Stimulated activated naive CD4-positive, alpha-beta T cell (primary cell): ENCODE measurements at regions not wholly inside any gene's neighbourhood (a gene's known extent, or its start where the extent isn't known, plus 50 kb on each side); places are given as distances from the start of the nearest gene placed in this dataset.
"Not testable (repeated sequence)": the region's sequence is repeated elsewhere in the genome, so short reads cannot be mapped to it uniquely, and the experiment has no call there.

ENCODE experiments used
- DNase-seq, 6 experiments: peaks; one replicate each; lab custom pipeline; 2025; lab: John Stamatoyannopoulos, UW

DNA sequence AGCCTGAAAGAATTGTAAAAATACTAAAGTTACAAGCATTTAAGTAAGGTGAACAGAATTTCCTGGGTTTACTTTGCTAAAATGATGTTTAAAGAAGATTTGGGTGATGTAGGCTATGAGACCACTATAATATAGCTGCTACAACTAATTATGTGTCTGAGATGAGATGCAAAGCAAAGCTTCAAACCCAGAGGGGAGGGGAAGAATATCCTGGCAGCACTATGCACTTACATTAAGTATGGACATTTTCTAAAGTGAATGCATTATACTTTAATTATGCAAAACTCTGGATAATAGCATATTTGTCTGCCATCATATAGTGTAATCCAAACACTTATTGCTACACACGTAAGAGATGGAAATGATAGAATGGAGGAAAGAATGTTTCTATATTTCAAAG lies 1003.7 kb downstream of the GALC start:
- no peak for DNase-seq

DNA sequence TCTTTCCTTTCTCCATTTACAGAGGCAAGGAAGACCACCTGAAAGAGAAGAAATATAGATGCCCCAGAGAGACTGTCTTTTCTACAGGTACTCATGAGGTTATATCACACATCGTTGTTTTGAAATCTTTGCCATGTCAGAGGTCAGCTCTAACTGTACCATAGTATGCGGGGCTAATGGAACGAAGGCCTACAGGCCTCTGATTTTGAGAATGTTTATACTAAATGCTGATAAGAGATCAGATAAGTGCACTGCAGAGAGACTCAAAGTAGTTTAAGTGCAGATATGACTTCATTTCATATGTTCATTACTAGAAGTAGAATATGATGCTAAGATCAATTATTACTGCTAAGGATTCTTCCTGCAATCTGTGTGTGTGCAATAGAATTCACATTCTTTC lies 1005.0 kb downstream of the GALC start:
- no peak for DNase-seq

DNA sequence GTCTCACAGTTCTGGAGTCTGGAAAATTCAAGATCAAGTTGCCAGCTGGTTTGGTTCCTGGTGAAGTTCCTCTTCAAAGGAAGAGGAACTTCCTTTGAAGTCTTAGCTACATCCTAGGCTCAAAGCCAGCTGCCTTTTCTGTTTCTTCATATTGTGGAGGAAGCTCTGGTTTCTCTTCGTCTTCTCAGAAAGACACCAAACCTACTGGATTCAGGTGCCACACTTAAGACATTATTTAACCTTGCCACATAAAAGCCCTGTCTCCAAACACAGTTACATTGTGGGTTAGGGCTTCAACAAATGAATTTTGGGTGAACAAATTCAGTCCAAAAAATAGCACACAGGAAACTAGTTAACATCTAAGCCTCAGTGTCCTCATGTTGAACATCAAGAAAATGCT lies 1019.8 kb downstream of the GALC start:
- DNase-seq: no peak

DNA sequence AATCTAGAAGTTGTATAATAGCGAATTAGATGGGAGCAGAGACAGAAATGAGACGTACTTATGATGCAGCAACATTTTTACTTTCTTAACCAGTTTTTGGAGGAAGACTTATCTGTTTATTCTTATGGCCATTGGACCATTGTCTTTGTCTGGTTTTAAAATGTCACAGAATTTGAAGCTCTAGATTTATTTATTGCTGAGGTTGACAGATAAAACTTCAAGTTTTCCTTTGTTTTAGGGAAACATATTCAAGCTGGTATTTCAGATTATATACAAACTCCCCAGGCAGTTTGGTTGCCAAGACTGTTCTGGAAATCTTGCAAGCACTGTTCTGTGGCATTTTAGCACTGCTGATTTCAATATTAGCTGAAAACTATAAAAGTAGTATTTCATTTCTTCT lies 1021.7 kb downstream of the GALC start:
- DNase-seq: no peak

DNA sequence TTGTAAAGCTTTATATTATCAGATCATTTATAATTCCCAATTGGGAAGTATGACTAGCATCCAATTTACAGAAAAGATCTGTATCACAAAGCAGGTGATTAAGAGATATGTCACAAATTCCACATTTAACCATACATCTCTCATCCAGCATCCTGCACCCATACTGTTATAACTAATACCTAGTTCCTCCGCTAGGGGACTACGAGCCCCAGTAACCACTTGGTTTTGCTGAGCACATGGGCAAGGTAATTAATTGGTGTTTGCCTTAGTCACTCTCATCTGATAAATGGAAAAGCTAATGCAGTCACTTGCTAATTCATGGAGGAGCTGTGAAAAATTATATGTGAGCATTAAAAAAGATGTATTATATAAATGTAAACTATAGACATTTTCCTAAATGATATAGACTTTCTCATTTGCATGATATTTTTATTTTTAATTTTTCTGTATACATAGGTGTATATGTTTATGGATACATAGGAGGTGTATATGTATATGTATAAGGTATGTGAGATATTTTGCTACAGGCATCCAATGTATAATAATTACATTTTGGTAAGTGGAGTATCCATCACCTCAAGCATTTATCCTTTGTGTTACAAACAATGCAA lies 1031.8 kb downstream of the GALC start:
- DNase-seq: no peak

DNA sequence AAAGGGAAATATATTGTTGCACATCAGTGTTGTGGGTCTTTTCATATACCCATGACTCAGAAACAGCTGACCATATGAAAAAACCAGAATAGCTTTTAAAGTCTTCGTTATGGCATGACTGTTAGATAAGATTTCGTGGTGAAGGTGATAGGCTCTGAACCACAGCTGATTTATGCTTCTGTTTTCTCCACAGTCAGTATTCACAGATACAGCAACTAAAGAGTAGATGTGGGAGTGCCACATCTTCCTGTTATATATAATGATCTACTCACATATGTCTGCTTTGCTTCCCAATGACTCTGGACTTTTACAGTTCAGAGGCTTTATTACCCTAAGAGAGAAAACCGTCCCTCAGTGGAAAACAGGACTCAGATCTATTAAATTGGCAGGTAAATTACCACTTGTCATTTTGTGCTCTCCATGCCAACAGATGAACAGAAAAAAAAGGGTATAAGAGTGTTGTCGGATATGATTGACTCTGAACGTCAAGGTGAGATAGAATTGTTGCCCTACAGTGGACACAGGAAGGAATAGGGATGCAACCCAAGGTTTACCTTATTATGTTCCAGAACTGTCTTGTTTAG lies 1037.1 kb downstream of the GALC start:
- DNase-seq: no peak

DNA sequence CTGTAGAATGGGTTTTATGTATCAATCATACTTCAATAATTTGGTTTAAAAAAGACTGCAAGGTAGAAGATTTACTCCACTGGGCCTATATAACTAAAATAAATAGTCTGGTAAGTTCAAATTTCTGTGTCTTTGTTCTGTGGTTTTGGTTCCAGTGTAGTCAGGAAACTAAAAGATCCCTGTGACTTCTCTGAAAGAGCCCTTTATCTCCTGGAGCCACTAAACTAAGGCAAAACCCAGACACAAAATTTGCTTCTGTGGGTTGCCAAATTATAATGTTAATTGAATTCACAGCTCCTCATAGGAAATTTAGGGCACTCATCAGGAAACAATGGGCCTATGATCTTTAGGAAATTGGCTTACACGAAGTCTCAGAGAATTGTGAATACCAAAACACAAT lies 1038.4 kb downstream of the GALC start:
- DNase-seq: no peak

DNA sequence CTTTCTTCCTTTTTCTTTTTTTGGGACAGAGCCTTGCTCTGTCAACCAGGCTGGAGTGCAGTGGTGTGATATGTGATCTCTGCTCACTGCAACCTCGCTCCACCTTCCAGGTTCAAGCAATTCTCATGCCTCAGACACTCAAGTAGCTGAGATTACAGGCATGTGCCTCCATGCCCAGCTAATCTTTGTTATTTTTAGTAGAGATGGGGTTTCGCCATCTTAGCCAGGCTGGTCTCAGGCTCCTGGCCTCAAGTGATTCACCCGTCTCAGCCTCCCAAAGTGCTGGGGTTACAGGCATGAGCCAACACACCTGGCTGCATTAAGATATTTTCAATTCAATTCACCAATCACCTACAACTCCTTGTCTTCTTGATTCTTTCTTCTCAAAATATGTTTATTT lies 1046.5 kb downstream of the GALC start:
- no peak for DNase-seq

DNA sequence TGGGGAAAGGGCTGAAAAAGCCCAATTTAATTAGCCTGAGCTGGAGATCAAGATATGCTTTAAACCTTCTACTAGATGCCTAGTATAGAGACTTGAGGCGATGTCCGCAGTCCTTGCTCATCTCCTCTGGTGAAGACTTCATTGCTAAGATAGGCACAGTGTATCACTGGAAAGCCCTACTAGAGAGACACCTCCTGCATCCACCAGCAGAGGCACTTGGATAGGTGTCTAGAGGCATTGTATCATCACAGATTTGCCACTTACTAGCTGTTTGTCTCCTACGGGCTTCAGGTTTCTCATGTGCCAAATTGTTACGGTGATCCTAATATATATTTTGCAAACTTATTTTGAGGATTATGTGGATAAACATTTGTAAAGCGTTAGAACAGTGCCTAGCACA lies 1048.5 kb downstream of the GALC start:
- DNase-seq: no peak

DNA sequence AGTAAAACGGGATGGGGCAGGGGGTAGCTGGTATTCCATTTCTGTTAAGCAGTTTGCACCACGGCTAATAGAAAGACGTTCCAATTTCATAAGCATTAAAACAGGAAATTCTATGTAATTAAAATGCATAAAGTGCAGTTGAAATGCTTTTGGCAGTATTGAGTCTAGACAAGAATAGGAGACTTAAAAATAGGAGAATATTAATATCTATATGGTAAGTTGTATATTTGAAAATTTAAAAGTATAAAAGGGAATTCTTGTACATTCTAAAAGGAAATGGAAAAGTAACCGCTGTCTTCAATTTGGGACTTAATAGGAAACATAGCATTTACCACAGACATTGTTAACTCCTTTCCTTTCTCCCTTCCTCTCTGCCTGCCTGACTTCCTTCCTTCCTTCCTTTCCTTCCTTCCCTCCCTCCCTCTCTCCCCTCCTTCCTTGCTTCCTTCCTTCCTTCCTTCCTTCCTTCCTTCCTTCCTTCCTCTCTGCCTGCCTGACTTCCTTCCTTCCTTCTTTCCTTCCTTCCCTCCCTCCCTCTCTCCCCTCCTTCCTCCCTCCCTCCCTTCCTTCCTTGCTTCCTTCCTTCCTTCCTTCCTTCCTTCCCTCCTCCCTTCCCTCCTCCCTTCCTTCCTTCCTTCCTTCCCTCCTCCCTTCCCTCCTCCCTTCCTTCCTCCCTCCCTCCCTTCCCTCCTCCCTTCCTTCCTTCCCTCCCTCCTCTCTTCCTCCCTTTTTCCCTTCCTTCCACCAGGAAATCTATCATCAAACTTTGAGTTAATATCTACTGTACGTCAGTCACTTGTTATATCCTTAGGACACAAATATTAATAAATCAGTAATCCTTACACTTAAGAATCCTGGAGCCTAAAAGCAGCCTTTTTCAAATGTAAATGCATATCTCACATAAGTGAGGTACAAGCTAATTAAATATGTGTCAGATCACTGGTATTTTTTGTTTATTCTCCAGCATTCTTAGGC lies 1049.3 kb downstream of the GALC start:
- DNase-seq: no peak

DNA sequence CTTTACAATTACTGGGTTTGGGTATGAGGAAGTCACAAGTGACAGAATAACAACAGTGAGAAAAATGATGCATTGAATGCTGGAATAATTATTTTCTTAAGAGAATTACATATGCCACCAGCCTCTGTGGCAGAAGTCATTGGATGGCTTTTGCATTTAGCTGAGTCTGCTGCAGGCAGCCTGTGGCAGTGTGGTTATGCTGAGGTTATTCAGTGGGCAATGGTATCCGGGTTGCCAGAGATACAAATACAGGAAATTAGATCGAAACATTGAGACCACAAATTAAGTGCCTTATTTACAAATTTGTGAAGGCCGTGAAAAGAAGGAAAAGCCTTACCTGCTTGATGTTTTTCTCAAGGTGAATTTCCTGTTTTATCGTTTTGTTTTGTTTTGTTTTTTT lies 1050.0 kb downstream of the GALC start:
- no peak for DNase-seq

DNA sequence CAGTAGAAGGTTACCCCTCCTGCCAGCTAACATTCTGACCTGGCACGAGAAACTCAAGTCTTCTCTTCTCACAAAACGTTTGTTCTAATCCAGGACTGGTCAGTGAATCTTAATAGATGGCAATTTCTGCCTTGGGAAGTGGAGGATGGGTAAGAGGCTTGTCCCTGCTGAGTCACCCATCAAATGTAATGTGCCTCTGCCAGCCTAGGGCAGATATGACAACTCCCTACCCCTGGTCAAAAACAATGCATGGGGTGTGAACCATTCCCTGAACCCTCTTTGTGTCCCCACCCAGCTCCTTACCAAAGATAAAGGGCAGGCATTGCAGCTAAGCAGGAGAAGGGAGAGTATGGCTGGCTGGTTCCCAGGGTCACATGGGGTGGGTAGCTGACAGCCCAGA lies 1052.9 kb downstream of the GALC start:
- no peak for DNase-seq

DNA sequence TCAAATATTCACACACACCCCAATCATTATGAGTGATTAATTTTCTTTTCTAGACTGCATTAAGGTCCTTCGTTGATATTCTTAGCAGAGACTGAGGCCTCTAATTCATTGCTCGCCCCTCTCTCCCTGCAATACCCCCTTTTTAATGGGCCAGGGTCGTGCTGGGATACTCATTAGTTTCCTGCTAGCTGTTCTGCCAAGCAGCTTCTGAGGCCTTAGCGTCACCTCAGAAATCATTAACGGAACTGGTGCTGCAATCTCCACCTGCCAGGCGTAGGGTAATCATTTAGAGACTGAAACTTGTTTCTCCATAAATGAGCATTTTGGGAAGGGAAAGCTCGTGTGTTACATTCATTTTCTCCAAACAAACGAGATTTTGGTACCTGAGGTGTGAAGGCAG lies 1054.7 kb downstream of the GALC start:
- DNase-seq: no peak

DNA sequence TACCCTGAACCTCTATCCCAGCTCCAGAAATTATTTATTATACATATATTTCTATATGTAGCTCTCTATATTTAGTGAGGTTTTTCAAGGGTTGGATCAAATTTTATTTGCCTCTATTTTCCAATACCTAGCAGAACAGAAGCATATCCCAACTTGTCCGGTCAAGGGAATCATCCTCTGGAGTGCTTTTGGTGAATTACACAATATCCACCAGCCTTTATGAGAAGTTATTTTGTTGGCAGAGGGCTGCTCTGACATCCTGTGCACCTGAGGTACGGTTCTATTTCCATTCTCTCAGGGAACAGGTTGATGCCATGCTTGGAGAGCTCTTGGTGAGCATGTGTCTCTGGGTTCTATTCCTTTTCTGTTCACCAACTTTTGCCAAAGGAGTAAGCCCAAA lies 1056.4 kb downstream of the GALC start:
- DNase-seq: no peak

DNA sequence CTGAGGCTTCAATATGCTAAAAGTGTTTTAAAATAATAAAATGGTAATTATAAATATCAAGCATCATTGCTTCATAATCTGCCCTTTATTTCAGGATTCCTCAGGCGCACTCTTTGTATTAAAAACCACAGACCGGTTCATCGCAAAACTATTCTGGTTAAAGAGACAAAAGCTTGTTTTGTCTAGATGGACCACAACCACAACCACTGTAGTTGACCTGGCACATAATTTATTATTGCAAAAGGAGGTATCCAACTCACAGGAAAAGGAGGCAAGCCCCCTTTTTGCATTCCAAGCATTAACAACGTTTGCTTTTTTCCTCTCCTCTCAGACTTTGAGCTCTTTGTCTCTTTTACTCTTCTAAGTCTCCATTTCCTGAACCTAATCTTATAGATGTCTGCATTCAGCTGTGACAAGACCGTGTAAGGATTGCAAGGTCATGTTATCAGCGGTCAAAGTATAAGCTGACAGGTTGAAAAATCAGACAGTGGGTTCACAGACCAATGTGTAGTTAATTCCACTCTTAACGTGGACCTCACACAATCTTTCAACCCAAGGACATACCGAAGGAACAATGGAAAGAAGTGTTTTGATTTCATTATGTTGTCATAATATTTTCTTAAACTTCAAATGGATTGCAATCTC lies 1057.6 kb downstream of the GALC start:
- no peak for DNase-seq

DNA sequence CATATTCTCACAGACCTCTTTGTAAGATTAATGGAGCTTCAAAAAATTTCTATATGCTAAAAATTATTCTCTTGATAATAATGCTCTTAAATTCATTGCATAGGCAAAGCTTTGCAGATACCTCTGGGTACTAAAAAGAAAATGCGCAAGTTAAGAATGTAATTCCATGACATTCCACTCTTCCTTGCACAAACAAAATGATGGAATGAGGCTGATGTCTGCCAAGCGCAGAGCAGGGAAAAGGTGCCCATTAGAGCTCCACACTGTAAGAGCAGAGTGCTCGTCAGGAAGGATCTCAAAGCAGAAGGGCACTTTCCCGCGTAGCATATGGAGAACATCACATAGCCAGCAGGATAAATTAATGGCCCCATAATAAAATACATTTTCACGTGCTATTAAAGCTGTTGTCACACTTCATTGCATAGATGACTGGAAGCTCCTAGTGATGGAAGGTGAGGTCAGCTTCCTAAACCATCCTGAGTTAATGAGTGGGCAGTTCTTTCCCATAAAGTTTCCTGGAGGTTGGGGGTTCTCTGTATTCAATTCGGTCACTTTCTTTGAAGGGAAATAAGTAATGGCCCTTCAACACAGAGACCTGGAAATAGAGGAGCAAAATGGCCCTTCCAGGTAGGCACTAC lies 1058.9 kb downstream of the GALC start:
- DNase-seq: no peak

DNA sequence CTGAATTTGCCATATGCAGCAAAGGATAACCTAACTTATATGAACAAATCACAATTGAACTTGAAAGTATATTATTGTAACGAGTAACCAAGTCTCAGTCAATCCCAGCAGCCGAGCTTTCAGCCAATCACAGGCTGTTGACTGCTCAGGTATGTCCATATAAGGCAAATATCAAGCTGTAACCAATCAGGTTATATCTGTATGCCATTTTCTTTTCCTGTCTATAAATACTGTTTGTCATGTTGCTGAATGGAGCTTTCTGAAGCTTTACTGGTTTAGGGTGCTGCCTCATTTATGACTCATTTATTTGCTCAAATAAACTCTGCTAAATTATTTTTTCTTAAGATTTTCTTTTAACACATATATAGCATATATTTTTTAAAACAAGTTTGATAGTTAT lies 1059.5 kb downstream of the GALC start:
- DNase-seq: no peak

DNA sequence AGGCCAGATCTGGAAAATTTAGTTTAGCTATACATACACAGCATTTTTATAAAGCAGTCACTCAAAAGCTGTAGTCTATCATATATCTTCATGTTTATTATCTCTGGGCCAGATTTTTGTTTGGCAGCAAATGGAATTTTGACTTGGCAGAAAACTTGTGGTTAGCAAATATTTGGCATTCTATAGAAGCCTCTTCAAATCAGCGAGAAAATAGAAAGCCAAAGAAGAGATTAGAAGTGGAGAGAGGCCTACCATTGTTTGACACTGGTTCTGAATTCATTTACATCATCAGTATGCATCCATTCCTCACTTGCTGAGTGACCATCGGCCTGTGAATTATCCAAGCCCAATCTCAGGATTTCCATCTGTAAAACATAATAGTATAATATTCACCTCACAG lies 1077.6 kb downstream of the GALC start:
- DNase-seq: no peak

DNA sequence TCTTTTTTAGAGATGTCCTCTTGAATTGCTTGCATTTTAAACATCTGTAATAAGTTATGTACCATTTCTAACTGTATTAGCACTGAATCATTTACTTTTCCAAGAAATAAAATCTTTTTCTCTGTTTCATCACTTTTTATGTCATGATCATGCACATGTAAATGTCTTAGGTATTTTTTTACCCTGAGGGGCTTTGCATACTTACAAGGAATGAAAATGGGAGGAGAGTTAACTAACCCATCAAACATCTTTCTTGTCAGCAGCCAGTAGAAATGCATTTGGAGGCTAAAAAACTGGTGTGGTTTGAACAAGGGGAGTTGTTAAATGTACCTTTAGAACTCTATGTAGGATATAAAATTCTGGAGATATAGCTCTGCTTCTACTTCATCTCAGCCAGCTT lies 1080.3 kb downstream of the GALC start:
- no peak for DNase-seq

DNA sequence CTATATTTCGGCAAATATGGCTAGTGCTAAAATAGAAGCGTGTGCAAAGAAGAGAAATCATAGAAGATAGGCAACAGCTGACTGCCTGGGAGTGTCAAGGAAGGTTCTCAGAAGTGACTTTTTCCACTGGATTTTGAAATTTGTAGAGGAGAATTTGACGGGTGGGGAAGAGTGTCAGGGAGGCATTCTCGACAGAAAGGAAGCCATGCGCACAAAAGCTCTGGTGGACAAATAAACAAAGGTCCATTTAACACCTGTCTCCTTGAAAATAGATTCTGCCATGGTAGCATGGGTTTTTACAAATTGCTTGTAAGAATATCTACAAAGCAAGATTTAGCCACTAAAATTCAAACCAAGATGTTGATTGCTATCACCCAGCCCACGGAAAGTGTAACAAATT lies 1081.5 kb downstream of the GALC start:
- DNase-seq: no peak

DNA sequence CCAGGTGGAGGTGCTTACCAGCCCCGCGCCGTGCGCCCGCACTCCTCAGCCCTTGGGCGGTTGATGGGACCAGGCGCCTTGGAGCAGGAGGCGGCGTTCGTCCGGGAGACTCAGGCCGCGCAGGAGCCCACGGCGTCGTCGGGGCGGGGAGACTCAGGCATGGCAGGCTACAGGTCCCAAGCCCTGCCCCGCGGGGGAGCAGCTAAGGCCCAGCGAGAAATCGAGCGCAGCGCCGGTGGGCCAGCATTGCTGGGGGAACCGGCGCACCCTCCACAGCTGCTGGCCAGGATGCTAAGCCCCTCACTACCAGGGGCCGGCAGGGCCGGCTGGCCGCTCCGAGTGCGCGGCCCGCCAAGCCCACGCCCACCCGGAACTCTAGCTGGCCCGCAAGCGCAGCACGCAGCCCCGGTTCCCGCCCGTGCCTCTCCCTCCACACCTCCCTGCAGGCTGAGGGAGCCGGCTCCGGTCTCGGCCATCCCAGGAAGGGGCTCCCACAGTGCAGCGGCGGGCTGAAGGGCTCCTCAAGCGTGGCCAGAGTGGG lies 1087.5 kb downstream of the GALC start:
- not testable (repeated sequence) for DNase-seq
